H1 (cell line): ENCODE measurements at regions not wholly inside any gene's neighbourhood (a gene's known extent, or its start where the extent isn't known, plus 50 kb on each side); places are given as distances from the start of the nearest gene placed in this dataset.

Experiments
- CTCF ChIA-PET: fragments of 300-600 bp; sonication (Branson Sonifier 250); formaldehyde crosslinking; loops from one replicate; lab custom pipeline; 2021; ENCODE audit not compliant: partially characterized antibody; lab: Charles Lee
- POLR2A ChIA-PET: fragments of 300-600 bp; sonication (Branson Sonifier 250); formaldehyde crosslinking; loops from one replicate; lab custom pipeline; 2021; ENCODE audit warnings: inconsistent platforms; ENCODE audit not compliant: partially characterized antibody; lab: Charles Lee
- DNase-seq, 2 experiments: peaks; one replicate each; pipeline versions ENCODE4 v3.0.0 to v3.0.0-alpha.2; 2010 to 2022; ENCODE audit warnings: low spot score in 2 of 2, low read depth in 1 of 2, mixed read lengths in 1 of 2
- FAIRE-seq: peaks from 2 replicates; lab custom pipeline; 2011; peaks lifted over from hg19 to GRCh38; lab: Jason Lieb, UNC
- H2AFZ ChIP-seq: 2 replicates; pipeline ENCODE4 v1.8.1; 2012; ENCODE audit warnings: low read length, inconsistent platforms
- H2AK5ac ChIP-seq: 2 replicates; pipeline ENCODE4 v1.6.1; 2013; ENCODE audit warnings: low read depth, low read length
- H2BK120ac ChIP-seq: replicated peaks from 2 replicates; pipeline ENCODE3; 2013; ENCODE audit warnings: low read depth, low read length, inconsistent platforms
- H2BK12ac ChIP-seq: 2 replicates; pipeline ENCODE4 v1.6.1; 2013; ENCODE audit warnings: low read depth, low read length
- H2BK15ac ChIP-seq: 2 replicates; pipeline ENCODE4 v1.6.1; 2013; ENCODE audit warnings: low read length
- H2BK20ac ChIP-seq: 2 replicates; pipeline ENCODE4 v1.6.1; 2013; ENCODE audit warnings: low read length
- H2BK5ac ChIP-seq: 2 replicates; pipeline ENCODE4 v1.6.1; 2013; ENCODE audit warnings: low read depth, low read length
- H3K14ac ChIP-seq: 2 replicates; pipeline ENCODE4 v1.6.1; 2013; ENCODE audit warnings: inconsistent platforms; ENCODE audit not compliant: insufficient read length
- H3K18ac ChIP-seq: 2 replicates; pipeline ENCODE4 v1.6.1; 2013; ENCODE audit warnings: low read length; ENCODE audit errors: extremely low read depth
- H3K23ac ChIP-seq: 2 replicates; pipeline ENCODE4 v1.6.1; 2013; ENCODE audit warnings: inconsistent platforms; ENCODE audit not compliant: insufficient read length
- H3K23me2 ChIP-seq: 2 replicates; pipeline ENCODE4 v1.6.1; 2013; ENCODE audit warnings: low read depth, low read length
- H3K27ac ChIP-seq: 2 replicates; pipeline ENCODE4 v1.6.1; 2011; ENCODE audit warnings: low read depth, low read length, inconsistent platforms
- H3K27me3 ChIP-seq, 4 experiments: replicated peaks in 1 of 4; 1 replicate in 1 of 4; 2 replicates in 3 of 4; pipeline versions ENCODE4 v1.6.1 to v1.8.1; 2011 to 2013; ENCODE audit warnings: low read length in 3 of 4, mild to moderate bottlenecking in 3 of 4, inconsistent platforms in 2 of 4, mixed read lengths in 2 of 4, moderate library complexity in 1 of 4; ENCODE audit not compliant: control insufficient read depth in 3 of 4, insufficient read depth in 3 of 4; ENCODE audit errors: extremely low read depth in 1 of 4
- H3K36me3 ChIP-seq, 4 experiments: 2 replicates each; pipeline versions ENCODE4 v1.6.1 to v1.8.1; 2011 to 2013; ENCODE audit warnings: mild to moderate bottlenecking in 4 of 4, low read length in 3 of 4, moderate library complexity in 2 of 4, control low read depth in 1 of 4, inconsistent platforms in 1 of 4; ENCODE audit not compliant: insufficient read depth in 4 of 4, control insufficient read depth in 2 of 4
- H3K4ac ChIP-seq: replicated peaks from 2 replicates; pipeline ENCODE3; 2013; ENCODE audit warnings: low read length, low read depth, mixed read lengths, inconsistent platforms; ENCODE audit not compliant: insufficient read length
- H3K4me1 ChIP-seq, 4 experiments: replicated peaks in 1 of 4; 1 replicate in 1 of 4; 2 replicates in 3 of 4; pipeline versions ENCODE4 v1.6.1 to v1.8.1; 2011 to 2013; ENCODE audit warnings: low read length in 3 of 4, inconsistent platforms in 2 of 4, mixed read lengths in 1 of 4; ENCODE audit not compliant: insufficient read depth in 4 of 4, control insufficient read depth in 3 of 4
- H3K4me2 ChIP-seq, 2 experiments: 2 replicates each; pipeline versions ENCODE4 v1.6.1 to v1.8.1; 2011 to 2013; ENCODE audit warnings: low read depth in 2 of 2, low read length in 2 of 2, control low read depth in 1 of 2, inconsistent platforms in 1 of 2, mild to moderate bottlenecking in 1 of 2; ENCODE audit not compliant: insufficient read depth in 1 of 2
- H3K4me3 ChIP-seq, 4 experiments: fragments of 200-600, 300-600 bp in 1 of 4; sonication (generic), shearing (Covaris generic), sonication (Bioruptor Twin) in 1 of 4; 2 replicates each; pipeline versions ENCODE4 v1.5.1 to v1.8.1; 2011 to 2016; ENCODE audit warnings: low read length in 4 of 4, low read depth in 3 of 4, control low read depth in 2 of 4, inconsistent platforms in 2 of 4, mild to moderate bottlenecking in 2 of 4, mixed read lengths in 1 of 4, moderate library complexity in 1 of 4; ENCODE audit not compliant: insufficient read depth in 2 of 4; ENCODE audit errors: extremely low read depth in 1 of 4
- H3K56ac ChIP-seq: replicated peaks from 2 replicates; pipeline ENCODE3; 2013; ENCODE audit warnings: low read depth, mild to moderate bottlenecking, mixed read lengths, low read length, inconsistent platforms; ENCODE audit not compliant: insufficient read length
- H3K79me1 ChIP-seq: 2 replicates; pipeline ENCODE4 v1.6.1; 2013; ENCODE audit warnings: low read depth, low read length, control low read depth
- H3K79me2 ChIP-seq, 2 experiments: 2 replicates each; pipeline versions ENCODE4 v1.6.1 to v1.8.1; 2012 to 2013; ENCODE audit warnings: low read length in 2 of 2, mild to moderate bottlenecking in 2 of 2, inconsistent platforms in 1 of 2; ENCODE audit not compliant: insufficient read depth in 2 of 2, control insufficient read depth in 1 of 2
- H3K9ac ChIP-seq, 4 experiments: replicated peaks in 1 of 4; 1 replicate in 1 of 4; 2 replicates in 3 of 4; pipeline versions ENCODE4 v1.6.1 to v1.8.1; 2011 to 2013; ENCODE audit warnings: low read depth in 3 of 4, low read length in 3 of 4, control low read depth in 2 of 4, mild to moderate bottlenecking in 2 of 4, moderate library complexity in 2 of 4, inconsistent platforms in 1 of 4; ENCODE audit errors: extremely low read depth in 1 of 4
- H3K9me3 ChIP-seq, 2 experiments: 2 replicates each; pipeline versions ENCODE4 v1.6.1 to v1.8.1; 2012 to 2013; ENCODE audit warnings: mild to moderate bottlenecking in 2 of 2, moderate library complexity in 2 of 2, control low read depth in 1 of 2, inconsistent platforms in 1 of 2, low read depth in 1 of 2, low read length in 1 of 2, mixed read lengths in 1 of 2; ENCODE audit not compliant: insufficient read depth in 2 of 2
- H4K20me1 ChIP-seq, 2 experiments: replicated peaks in 1 of 2; 2 replicates each; pipeline versions ENCODE3 to v1.8.1; 2011 to 2013; ENCODE audit warnings: inconsistent platforms in 2 of 2, low read length in 2 of 2, mild to moderate bottlenecking in 1 of 2; ENCODE audit not compliant: insufficient read depth in 2 of 2, control insufficient read depth in 1 of 2
- H4K5ac ChIP-seq: 2 replicates; pipeline ENCODE4 v1.6.1; 2013; ENCODE audit warnings: low read length, low read depth, mixed read lengths, inconsistent platforms; ENCODE audit not compliant: insufficient read length
- H4K8ac ChIP-seq: 2 replicates; pipeline ENCODE4 v1.8.0; 2013; ENCODE audit warnings: mild to moderate bottlenecking, moderate library complexity, low read length, inconsistent platforms; ENCODE audit not compliant: insufficient read depth; ENCODE audit errors: extremely low read depth
- H4K91ac ChIP-seq: replicated peaks from 2 replicates; pipeline ENCODE3; 2013; ENCODE audit warnings: low read length, mixed read lengths, inconsistent platforms; ENCODE audit not compliant: insufficient read length
- EP300 ChIP-seq, 2 experiments: IDR thresholded peaks; 1 replicate in 1 of 2; 2 replicates in 1 of 2; pipeline ENCODE4 v1.6.1; 2011 to 2012; ENCODE audit warnings: low read depth in 2 of 2, low read length in 2 of 2, mild to moderate bottlenecking in 2 of 2, borderline replicate concordance in 1 of 2, inconsistent platforms in 1 of 2, moderate library complexity in 1 of 2
- RAD21 ChIP-seq, 2 experiments: IDR thresholded peaks in 1 of 2; conservative IDR thresholded peaks in 1 of 2; 2 replicates each; pipeline ENCODE4 v1.6.1; 2011; ENCODE audit warnings: low read depth in 2 of 2, low read length in 2 of 2, improper control_type of control experiment in 1 of 2, inconsistent platforms in 1 of 2, mild to moderate bottlenecking in 1 of 2, moderate library complexity in 1 of 2
- SAP30 ChIP-seq: fragments of 300-600 bp; sonication (generic); IDR thresholded peaks from 2 replicates; pipeline ENCODE4 v1.7.1; 2012; ENCODE audit warnings: low read length, moderate library complexity, mild to moderate bottlenecking, inconsistent platforms; ENCODE audit not compliant: insufficient read depth, insufficient replicate concordance
- WGBS, 2 experiments: shearing (Covaris generic) in 1 of 2; methylation state at CpG; one replicate each; pipeline versions ENCODE4 v1.1.6 to v1.1.7; 2013 to 2015; ENCODE audit warnings: low lambda C conversion rate in 2 of 2, mixed read lengths in 2 of 2, inconsistent platforms in 1 of 2, low coverage in 1 of 2, missing lambda C conversion rate in 1 of 2; ENCODE audit not compliant: insufficient replicate concordance in 2 of 2, insufficient coverage in 1 of 2, insufficient read length in 1 of 2; ENCODE audit errors: extremely low coverage in 1 of 2, missing lambda C conversion rate in 1 of 2; 5-methylcytosine and 5-hydroxymethylcytosine counted together
- TF ChIP-seq, protein P1 (sequence below), 3 experiments: IDR thresholded peaks; 1 replicate in 2 of 3; 2 replicates in 1 of 3; pipeline versions ENCODE4 v1.5.1 to v1.6.1; 2011; ENCODE audit warnings: low read length in 3 of 3, mild to moderate bottlenecking in 3 of 3, inconsistent platforms in 2 of 3, low read depth in 1 of 3, moderate library complexity in 1 of 3; ENCODE audit not compliant: insufficient read depth in 1 of 3; ENCODE audit errors: control extremely low read depth in 1 of 3

DNA sequence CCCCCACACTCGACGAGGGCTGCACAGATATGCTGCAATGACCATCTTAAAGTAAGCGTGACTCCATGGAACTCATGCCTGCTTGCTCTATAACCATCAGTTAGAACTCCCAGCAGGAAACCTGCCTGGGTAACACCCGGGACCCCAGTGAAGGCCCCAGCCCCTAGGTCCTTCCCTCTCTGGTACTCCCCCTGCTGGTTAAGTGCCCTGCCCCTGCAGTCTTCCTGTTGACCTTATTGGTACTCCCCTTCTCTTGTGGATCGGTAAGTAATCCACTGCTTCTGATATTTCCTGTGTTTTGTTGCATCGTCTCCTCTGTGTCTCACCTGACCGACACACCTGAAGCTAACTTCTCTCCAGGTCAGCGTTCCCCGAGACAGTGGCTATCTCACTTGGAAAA, 104.8 kb upstream of the COG2 start:
- H2BK12ac ChIP-seq = no peak overlapping the region
- H3K36me3 ChIP-seq = no peaks in the 10 kb centered on the region
- H3K79me2 ChIP-seq = no peaks in the 10 kb centered on the region
- DNase-seq (peak; percentile 15 to 82), FAIRE-seq (peak; percentile 7)
- no peak overlapping the region for H2BK15ac ChIP-seq
- no peaks in the 10 kb centered on the region for H3K27me3 ChIP-seq
- H2BK120ac ChIP-seq = no peak overlapping the region
- TF ChIP-seq SAP30 (no peak), RAD21 (IDR thresholded peaks at IDR 0.05 in 1 of 2, conservative IDR thresholded peaks at IDR 0.05 in 1 of 2; ENCODE audit: low read depth in 2 of 2, low read length in 2 of 2) (peak; percentile 64 to 81), EP300 (IDR thresholded peaks at IDR 0.05; ENCODE audit: borderline replicate concordance in 1 of 2, low read depth in 2 of 2, low read length in 2 of 2) (no peak)
- TF ChIP-seq, protein P1, sequence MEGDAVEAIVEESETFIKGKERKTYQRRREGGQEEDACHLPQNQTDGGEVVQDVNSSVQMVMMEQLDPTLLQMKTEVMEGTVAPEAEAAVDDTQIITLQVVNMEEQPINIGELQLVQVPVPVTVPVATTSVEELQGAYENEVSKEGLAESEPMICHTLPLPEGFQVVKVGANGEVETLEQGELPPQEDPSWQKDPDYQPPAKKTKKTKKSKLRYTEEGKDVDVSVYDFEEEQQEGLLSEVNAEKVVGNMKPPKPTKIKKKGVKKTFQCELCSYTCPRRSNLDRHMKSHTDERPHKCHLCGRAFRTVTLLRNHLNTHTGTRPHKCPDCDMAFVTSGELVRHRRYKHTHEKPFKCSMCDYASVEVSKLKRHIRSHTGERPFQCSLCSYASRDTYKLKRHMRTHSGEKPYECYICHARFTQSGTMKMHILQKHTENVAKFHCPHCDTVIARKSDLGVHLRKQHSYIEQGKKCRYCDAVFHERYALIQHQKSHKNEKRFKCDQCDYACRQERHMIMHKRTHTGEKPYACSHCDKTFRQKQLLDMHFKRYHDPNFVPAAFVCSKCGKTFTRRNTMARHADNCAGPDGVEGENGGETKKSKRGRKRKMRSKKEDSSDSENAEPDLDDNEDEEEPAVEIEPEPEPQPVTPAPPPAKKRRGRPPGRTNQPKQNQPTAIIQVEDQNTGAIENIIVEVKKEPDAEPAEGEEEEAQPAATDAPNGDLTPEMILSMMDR (IDR thresholded peaks at IDR 0.05; ENCODE audit: control extremely low read depth in 1 of 3, insufficient read depth in 1 of 3, low read depth in 1 of 3, low read length in 3 of 3) = peak; percentile 68 to 87 (median 79)
- ChIA-PET CTCF (interaction anchor here (0.7 to 4.2 kb wide), 17 partner anchors 9 to 190 kb away, joined by 3 to 18 read pairs (median 3); no protein-coding TSS in a partner anchor), POLR2A (no interaction called here)
- H4K8ac ChIP-seq = no peak overlapping the region
- no peak overlapping the region for H3K4me3 ChIP-seq
- H2AK5ac ChIP-seq = no peak overlapping the region
- no peaks in the 10 kb centered on the region; a peak in 1 of 7 replicates for H3K4me1 ChIP-seq
- H3K18ac ChIP-seq = no peak overlapping the region
- no peak overlapping the region for H2BK20ac ChIP-seq
- no peak overlapping the region for H3K4ac ChIP-seq
- H4K5ac ChIP-seq = no peak overlapping the region
- H3K14ac ChIP-seq = no peak overlapping the region
- no peaks in the 10 kb centered on the region for H3K23me2 ChIP-seq
- no peak overlapping the region for H3K56ac ChIP-seq
- H2BK5ac ChIP-seq = no peak overlapping the region
- H3K9ac ChIP-seq = no peak overlapping the region
- H2AFZ ChIP-seq = 0 out of 2 replicates have a peak overlapping the region, but pooled peaks have one; percentile 18
- H4K91ac ChIP-seq = no peak overlapping the region
- H3K9me3 ChIP-seq = peaks cover 2 to 5% of the 10 kb centered on the region in 2 experiments; a peak in 2 of 4 replicates
- no peak overlapping the region for H3K27ac ChIP-seq
- H3K23ac ChIP-seq = no peak overlapping the region
- H3K79me1 ChIP-seq = no peaks in the 10 kb centered on the region
- no peak overlapping the region; a peak in 1 of 4 replicates for H3K4me2 ChIP-seq
- WGBS, 2 experiments = 77% methylated on average over 9 of the region's 9 CpGs; no CpG with 5 or more reads in 1 of the 2 experiments
- no peaks in the 10 kb centered on the region for H4K20me1 ChIP-seq
